ENCODE measurements at regions not wholly inside any gene's neighbourhood (a gene's known extent, or its start where the extent isn't known, plus 50 kb on each side); places are given as distances from the start of the nearest gene placed in this dataset.

DNA sequence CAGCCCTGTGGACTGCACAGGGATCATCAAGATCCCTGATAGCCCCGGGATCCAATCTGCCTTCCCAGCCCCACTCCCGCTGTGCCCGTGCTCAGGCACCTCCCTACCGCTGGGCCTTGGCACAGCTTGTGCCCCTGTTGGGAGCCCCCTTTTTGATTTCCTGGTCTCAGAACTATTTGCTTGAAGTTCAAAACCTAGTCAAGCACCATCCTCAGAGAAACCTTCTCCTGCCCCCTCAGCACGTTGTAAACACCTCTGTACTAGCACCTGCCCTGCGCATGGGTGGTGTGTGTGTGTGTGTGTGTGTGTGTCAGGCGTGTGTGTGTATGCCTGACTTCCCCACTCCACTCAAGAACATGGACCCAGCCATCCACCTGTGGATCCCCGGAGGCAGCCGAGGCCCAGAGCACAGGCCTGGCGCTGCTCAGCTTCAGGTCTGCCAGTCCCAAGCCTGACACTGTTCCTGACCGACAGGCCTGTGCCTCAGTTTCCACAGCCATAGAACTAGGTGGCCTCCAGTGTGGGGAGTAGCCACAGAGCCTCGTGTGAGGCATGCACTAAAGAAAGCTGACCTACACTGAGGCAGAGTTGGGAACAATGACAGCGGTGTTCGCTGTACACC is 65.5 kb downstream of the ADRA2C start:
- DNase-seq (ENCODE audit: low spot score): no peak

DNA sequence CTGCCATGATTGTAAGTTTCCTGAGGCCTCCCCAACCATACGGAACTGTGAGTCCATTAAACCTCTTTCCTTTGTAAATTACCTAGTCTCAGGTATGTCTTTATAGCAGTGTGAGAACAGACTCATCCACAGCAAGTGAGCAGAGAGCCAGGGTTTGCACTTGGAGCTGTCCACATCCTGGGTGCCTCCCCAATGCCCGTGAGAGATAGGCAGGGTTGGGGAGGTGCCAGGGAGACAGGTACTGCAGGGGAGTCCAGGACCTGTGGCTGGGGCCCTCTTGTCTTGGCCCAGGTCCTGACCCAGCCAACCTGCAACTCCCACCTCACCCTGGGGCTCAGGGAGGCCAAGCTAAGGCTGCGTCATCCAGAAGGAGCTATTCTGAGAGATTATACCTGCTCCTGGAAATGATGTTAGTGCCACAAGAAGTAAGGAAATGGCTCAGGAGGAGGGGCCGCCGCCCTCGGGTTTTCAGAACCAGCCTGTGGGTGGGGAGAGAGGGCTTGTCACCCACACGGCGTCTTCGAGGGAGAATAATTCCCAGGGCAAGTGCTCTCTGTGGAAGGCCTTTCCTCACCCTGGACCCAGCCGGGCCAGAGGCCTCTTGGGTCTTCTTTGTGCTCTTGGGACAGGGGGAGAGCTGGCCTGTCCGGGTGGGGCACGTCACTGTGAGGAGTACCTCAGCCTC is 66.5 kb downstream of the ADRA2C start:
- DNase-seq (ENCODE audit: low spot score): no peak

DNA sequence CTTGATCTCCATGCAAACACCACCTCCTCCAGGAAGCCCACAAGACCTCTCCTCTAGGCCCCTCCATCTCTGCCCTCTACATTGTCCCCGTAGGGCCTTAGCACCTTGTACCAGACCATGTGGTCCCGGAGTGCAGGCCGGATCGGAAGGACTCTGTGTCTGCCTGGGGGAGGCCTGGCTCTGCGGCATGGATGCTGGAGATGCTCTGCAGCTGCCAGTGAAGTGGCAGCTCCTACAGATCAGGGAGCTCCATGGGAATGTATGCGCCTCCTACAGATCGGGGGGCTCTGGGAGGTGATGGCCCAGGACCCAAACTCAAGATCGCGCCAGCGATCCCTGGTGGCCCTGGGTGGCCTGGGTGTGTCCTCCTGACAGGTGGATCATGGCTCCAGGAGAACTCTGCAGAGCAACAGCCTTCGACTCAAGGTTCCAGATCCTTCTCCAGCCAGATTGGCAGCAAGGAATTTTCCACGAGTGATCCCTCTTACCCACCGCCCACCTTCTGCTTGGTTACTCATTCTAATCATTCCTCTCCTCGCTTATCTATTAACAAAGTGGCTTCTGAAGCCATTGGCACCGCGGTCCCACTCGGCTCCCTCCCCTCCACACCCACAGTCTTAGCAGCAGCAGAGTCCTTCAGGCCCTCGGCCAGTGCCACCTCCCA is 67.3 kb downstream of the ADRA2C start:
- no peak for DNase-seq (ENCODE audit: low spot score)

DNA sequence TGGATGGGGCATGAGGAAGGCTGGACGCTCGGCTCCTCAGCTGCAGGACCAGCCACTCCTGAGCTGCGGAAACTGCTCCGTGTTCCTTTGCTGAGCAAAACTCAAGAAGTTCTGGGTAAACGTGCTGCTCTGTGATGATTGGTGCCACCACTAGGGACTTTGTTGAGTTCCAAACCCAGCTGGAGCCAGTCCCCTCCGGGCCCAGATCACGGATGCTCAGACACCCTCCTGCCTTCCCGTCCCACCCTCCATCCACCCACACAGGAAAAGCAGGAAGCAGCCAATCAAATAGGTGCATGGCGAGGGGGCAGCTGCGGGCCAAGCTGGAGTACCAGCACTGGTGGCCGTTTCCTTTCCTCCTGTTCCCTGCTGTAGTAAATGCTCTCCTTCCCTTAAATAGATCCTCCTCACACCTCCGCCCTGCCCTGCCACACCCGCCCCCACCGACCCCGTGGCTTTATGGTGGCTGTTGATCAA is 68.0 kb downstream of the ADRA2C start:
- DNase-seq (ENCODE audit: low spot score): no peak

GRCh38 chr4:3834663-3835521 is 68.7 kb downstream of the ADRA2C start:
- no peak for DNase-seq (ENCODE audit: low spot score)

- DNase-seq (ENCODE audit: low spot score): no peak
These were observed 69.6 kb downstream of the ADRA2C start for GRCh38 chr4:3835527-3836405.

- no peak for DNase-seq (ENCODE audit: low spot score)
These were observed 70.2 kb downstream of the ADRA2C start for GRCh38 chr4:3836406-3836755.

DNA sequence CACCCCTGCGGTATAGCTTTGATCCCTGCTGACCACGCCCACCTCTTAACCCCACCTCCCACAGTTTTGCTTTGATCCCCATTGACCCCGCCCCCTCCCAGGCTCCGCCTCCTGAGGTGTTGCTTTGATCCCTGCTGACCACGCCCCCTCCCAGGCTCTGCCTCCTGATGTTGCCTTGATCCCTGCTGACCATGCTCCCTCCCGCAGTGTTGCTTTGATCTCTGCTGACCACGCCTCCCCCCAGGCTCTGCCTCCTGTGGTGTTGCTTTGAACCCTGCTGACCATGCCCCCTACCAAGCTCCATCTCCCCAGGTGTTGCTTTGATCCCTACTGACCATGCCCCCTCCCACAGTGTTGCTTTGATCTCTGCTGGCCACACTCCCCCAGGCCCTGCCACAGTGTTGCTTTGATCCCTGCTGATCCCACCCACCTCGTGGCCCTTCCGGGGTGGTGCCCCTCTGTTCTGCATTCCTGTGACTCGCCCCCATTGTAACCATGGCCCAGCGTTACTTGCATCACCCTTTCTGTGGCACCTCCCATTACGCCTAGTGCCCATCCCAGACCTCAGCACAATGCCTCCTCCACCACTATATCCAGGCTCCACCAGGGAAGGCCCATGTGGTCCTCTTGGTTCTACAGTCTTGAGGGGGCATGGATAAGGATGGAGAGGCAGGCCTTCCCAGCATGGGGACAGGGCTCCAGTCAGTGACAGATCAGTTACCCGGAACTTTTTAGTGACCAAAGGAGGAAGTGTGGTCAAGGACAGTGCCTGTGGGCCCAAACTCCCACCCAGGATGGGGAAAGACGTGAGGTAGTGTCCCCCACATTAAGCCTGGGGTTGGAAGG is 70.8 kb downstream of the ADRA2C start:
- DNase-seq (ENCODE audit: low spot score): no peak

GRCh38 chr4:3838437-3839380 is 72.5 kb downstream of the ADRA2C start:
- no peak for DNase-seq (ENCODE audit: low spot score)

- no peak for DNase-seq (ENCODE audit: low spot score)
These were observed 79.0 kb downstream of the ADRA2C start for GRCh38 chr4:3845094-3845743.

GRCh38 chr4:3845744-3846429 is 79.7 kb downstream of the ADRA2C start:
- no peak for DNase-seq (ENCODE audit: low spot score)

- DNase-seq (ENCODE audit: low spot score): no peak
These were observed 81.2 kb downstream of the ADRA2C start for GRCh38 chr4:3847211-3847940.

DNA sequence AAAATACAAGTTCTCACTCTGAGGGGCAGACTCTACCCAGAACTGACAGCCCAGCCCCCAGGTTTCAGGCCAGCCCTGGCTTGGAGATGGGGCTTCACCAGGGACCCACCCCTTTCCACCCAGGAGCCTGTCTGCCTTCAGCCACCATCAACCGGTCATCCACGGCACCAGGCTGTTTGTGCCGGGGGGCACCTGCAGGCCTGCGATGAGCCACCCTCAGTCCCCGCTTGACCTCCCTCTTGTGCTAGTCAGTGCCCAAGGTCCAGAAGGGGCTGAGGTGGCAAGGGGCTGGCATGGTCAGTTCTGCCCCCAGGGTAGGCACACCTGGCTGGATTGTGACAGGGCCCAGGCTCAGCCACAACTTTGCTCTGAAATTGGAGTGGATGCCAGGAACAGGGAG is 82.1 kb downstream of the ADRA2C start:
- DNase-seq (ENCODE audit: low spot score): no peak

DNA sequence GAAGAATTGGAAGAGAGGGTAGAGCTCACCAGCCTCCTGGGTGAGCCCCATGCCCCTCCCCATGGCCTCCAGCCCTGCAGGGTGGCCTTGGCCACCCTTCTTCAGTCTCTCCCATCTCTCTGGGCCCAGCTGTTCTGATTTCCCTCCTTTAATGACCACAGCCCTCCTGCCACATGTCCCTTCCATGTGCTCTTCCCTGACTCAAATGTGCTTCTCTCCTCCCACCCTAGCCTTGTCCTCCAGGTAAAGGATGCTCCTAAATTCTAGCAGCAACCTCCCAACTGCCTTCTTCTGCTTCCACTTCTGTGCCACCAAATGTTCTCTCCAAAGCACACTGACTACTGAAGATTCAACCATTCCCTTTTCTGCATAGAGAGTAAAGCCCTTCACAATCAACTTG is 83.0 kb downstream of the ADRA2C start:
- no peak for DNase-seq (ENCODE audit: low spot score)

DNA sequence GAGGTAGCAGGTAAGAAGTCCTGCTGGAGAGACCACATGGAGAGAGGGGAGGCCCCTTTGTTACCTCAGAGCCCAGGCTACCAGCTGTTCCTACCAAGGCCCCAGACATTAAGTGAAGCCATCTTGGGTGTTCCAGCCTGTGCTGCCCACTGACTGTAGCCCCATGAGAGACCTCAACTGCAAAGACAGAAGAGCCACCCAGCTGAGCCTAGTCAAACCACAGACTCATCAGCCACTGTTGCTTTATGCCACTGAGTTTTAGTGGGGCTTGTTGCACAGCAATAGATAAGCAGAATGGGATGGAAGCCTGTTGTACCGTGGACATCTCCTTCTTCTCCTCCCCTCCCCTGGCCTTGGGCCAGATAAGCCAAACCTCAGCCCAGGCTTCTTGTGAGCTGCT is 83.9 kb downstream of the ADRA2C start:
- DNase-seq (ENCODE audit: low spot score): no peak

DNA sequence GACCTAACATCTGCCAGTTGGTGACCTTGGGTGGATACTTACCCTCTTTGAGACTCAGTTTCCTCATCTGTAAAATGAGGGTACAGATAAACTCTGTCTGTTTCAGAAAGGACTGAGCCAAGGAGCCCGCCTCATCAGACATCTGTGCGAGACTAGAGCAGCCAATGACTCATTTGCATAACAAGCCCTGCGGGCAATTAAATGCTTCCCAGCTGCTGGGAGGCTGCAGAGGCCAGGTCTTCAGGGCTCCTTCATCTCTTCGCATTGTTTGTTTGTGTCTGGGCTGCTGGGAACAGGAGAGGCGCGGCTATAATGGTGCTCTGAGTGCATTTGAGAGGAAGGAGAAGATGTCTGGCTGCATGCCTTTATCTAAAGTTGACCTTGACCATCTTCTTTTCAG is 85.0 kb downstream of the ADRA2C start:
- DNase-seq (ENCODE audit: low spot score): no peak

GRCh38 chr4:3851881-3852280 is 85.7 kb downstream of the ADRA2C start:
- DNase-seq (ENCODE audit: low spot score): no peak

DNA sequence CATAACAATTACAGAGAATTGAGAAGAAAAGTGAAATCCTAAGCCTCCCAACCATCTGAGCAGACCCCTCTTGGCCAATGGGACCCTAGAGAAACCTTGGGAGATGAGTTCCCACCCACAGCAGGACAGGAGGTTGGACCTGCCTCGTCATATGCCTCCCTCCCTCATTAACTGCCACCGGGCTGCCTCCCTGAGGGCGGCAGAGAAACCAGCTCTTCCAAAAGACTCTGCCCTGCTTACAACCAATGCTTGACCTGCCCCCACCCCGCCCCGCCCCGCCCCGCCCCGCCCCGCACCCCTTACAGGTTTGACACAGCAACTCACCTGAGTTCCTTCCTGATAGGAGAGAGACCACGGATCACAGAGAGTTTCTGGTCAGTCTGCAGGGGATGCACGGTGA is 86.1 kb downstream of the ADRA2C start:
- DNase-seq (ENCODE audit: low spot score): no peak

Measured in globus pallidus (tissue), 1 donor.